ENCODE measurements at regions not wholly inside any gene's neighbourhood (a gene's known extent, or its start where the extent isn't known, plus 50 kb on each side); places are given as distances from the start of the nearest gene placed in this dataset.

GRCh38 chr9:103215197-103215596, 220.1 kb downstream of the CYLC2 start:
- no peak for TF ChIP-seq CTCF (optimal IDR thresholded peaks at IDR 0.05 in 1 of 3, IDR thresholded peaks at IDR 0.05 in 1 of 3, conservative IDR thresholded peaks at IDR 0.05 in 1 of 3; ENCODE audit: extremely low read depth in 1 of 3, insufficient read depth in 2 of 3, low read length in 3 of 3)
- no peak for TF ChIP-seq EZH2 (IDR thresholded peaks at IDR 0.05; ENCODE audit: low read length)

All from keratinocyte (primary cell).